Chondrocyte (in vitro differentiated cells): ENCODE measurements at regions not wholly inside any gene's neighbourhood (a gene's known extent, or its start where the extent isn't known, plus 50 kb on each side); places are given as distances from the start of the nearest gene placed in this dataset.

Experiments
- DNase-seq: peaks from one replicate; pipeline ENCODE4 v3.0.0; 2021; ENCODE audit warnings: mixed read lengths, low spot score
- H3K27ac Mint-ChIP-seq: one replicate; pipeline ENCODE4 v1.8.0; 2021; ENCODE audit warnings: mild to moderate bottlenecking, moderate library complexity, mixed read lengths; ENCODE audit not compliant: unreplicated experiment
- H3K27me3 Mint-ChIP-seq: 2 replicates; pipeline ENCODE4 v1.8.0; 2021; ENCODE audit warnings: low read depth, mixed read lengths
- H3K36me3 Mint-ChIP-seq: 2 replicates; pipeline ENCODE4 v1.8.0; 2021; ENCODE audit warnings: low read depth, mixed read lengths
- H3K4me1 Mint-ChIP-seq: 2 replicates; pipeline ENCODE4 v1.8.0; 2021; ENCODE audit warnings: low read depth, mild to moderate bottlenecking, mixed read lengths
- H3K4me3 Mint-ChIP-seq: one replicate; pipeline ENCODE4 v1.8.0; 2021; ENCODE audit warnings: mild to moderate bottlenecking, moderate library complexity, mixed read lengths; ENCODE audit not compliant: unreplicated experiment
- H3K9me3 Mint-ChIP-seq: 2 replicates; pipeline ENCODE4 v1.8.0; 2021; ENCODE audit warnings: low read depth, mixed read lengths
- TF ChIP-seq, protein P1 (sequence below): fragments of 200-600 bp; sonication (generic); IDR thresholded peaks from 2 replicates; pipeline ENCODE4 v1.5.0; 2021; ENCODE audit warnings: antibody characterized with exemption, mild to moderate bottlenecking, moderate library complexity

DNA sequence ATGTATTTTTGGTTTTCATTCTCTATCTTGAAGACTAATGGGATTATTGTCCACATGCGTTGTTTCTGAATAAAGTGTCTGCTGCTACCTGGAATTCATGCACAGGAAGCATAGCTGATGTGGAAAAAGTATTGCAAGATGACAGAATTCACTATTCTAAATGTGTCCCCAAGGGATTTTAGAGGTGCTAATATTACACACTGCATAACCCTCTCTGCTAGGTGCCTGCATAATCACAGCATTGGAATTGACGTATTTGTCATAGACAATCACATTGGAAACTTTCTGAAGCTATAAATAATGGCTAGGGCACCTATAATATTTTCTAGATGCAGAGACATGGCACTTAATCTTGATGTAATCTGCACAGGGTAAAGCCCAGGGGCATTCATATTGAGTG lies 496.1 kb downstream of the JRKL start:
- DNase-seq, result no peak
- peaks cover 7% of the 10 kb centered on the region for H3K27me3 Mint-ChIP-seq
- no peaks in the 10 kb centered on the region for H3K4me1 Mint-ChIP-seq
- TF ChIP-seq, protein P1, sequence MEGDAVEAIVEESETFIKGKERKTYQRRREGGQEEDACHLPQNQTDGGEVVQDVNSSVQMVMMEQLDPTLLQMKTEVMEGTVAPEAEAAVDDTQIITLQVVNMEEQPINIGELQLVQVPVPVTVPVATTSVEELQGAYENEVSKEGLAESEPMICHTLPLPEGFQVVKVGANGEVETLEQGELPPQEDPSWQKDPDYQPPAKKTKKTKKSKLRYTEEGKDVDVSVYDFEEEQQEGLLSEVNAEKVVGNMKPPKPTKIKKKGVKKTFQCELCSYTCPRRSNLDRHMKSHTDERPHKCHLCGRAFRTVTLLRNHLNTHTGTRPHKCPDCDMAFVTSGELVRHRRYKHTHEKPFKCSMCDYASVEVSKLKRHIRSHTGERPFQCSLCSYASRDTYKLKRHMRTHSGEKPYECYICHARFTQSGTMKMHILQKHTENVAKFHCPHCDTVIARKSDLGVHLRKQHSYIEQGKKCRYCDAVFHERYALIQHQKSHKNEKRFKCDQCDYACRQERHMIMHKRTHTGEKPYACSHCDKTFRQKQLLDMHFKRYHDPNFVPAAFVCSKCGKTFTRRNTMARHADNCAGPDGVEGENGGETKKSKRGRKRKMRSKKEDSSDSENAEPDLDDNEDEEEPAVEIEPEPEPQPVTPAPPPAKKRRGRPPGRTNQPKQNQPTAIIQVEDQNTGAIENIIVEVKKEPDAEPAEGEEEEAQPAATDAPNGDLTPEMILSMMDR, result no peak
- no peaks in the 10 kb centered on the region for H3K36me3 Mint-ChIP-seq
- H3K27ac Mint-ChIP-seq, result no peak overlapping the region
- H3K4me3 Mint-ChIP-seq, result no peak overlapping the region
- peaks cover 6% of the 10 kb centered on the region for H3K9me3 Mint-ChIP-seq

DNA sequence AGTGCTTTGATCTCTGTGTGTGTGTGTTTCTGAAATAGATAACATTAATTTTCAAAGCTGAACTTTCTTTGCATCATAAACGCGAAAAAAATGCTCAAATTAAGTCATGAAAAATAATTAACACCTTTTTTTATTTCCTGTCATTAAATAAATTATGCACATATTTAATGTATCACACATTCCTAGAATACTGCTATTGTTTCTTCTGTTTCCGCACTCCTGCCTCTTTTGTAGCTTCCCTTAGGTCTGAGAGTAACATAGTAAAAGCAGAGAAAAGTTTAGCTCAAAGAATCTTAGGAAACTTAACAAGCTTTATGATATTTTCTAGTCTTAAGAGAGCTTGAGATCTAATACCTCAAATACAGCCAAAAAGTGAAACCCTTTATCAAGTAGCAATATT lies 504.2 kb downstream of the JRKL start:
- TF ChIP-seq, protein P1, result no peak
- peaks cover 8% of the 10 kb centered on the region for H3K27me3 Mint-ChIP-seq
- no peak overlapping the region for H3K27ac Mint-ChIP-seq
- no peaks in the 10 kb centered on the region for H3K36me3 Mint-ChIP-seq
- no peaks in the 10 kb centered on the region for H3K4me1 Mint-ChIP-seq
- H3K9me3 Mint-ChIP-seq, result no peaks in the 10 kb centered on the region
- DNase-seq, result no peak
- H3K4me3 Mint-ChIP-seq, result no peak overlapping the region

GRCh38 chr11:96894587-96894986 lies 504.8 kb downstream of the JRKL start:
- Mint-ChIP-seq H3K4me3 (no peak overlapping the region), H3K27me3 (peaks cover 7% of the 10 kb centered on the region), H3K27ac (no peak overlapping the region), H3K9me3 (no peaks in the 10 kb centered on the region), H3K36me3 (no peaks in the 10 kb centered on the region), H3K4me1 (no peaks in the 10 kb centered on the region)
- TF ChIP-seq, protein P1, result no peak
- DNase-seq, result no peak

DNA sequence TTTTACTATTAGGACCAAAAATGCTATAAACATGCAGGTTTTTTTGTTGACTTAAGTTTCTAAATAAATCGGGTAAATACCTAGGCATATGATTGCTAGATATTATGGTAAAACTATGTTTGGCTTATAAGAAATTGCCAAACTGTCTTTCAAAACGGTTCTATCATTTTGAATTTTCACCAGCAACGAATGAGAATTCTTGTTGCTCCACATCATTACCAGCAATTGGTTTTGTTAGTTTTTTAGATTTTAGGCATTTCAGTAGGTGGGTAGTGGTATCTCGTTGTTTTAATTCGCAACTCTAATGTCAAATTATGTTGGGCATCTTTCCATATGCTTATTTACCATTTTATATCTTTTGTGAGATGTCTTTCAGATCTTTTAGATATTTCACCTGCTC lies 510.2 kb downstream of the JRKL start:
- Mint-ChIP-seq H3K4me1 (no peaks in the 10 kb centered on the region), H3K9me3 (no peaks in the 10 kb centered on the region), H3K27ac (no peak overlapping the region), H3K4me3 (no peak overlapping the region), H3K36me3 (no peaks in the 10 kb centered on the region), H3K27me3 (peaks cover 3% of the 10 kb centered on the region)
- TF ChIP-seq, protein P1, result no peak
- DNase-seq, result no peak

DNA sequence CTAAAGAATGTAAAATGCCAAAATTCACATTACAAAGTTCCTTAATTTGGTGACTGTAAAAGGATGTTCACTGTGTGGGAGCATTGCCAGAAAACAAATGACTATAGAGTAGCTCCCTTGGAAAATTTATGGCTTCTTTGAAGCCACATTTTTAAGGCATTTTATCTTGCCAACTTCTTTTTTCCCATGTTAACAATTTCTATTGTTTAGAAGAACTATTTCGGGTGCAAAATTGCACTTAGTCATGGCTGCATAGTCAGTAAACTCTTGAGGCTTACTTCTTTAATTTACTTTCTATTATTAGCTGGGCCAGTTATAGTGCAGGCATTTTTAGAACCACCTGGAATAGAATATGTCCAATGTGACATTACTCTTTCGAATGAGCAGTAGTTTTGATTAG lies 515.3 kb downstream of the JRKL start:
- Mint-ChIP-seq H3K4me1 (no peaks in the 10 kb centered on the region), H3K27me3 (peaks cover 12% of the 10 kb centered on the region), H3K36me3 (no peaks in the 10 kb centered on the region)

More for the DNA sequence above, 515.3 kb downstream of the JRKL start:
- Mint-ChIP-seq H3K27ac (no peak overlapping the region), H3K4me3 (no peak overlapping the region), H3K9me3 (peaks cover 4% of the 10 kb centered on the region)
- DNase-seq, result no peak
- TF ChIP-seq, protein P1, result no peak
